Stimulated activated CD8-positive, alpha-beta memory T cell treated with anti-CD3 and anti-CD28 coated beads, Interleukin-2, amount 100 ng/mL, for 1 hour (primary cell): ENCODE measurements at regions not wholly inside any gene's neighbourhood (a gene's known extent, or its start where the extent isn't known, plus 50 kb on each side); places are given as distances from the start of the nearest gene placed in this dataset.
"Not testable (repeated sequence)": the region's sequence is repeated elsewhere in the genome, so short reads cannot be mapped to it uniquely, and the experiment has no call there.

Experiments
- DNase-seq, 2 donors: peaks; one replicate each; pipeline ENCODE4 v3.0.0-alpha.2; 2020; ENCODE audit warnings: low read depth in 2 of 2

GRCh38 chr14:39581474-39581873, 149.2 kb upstream of the FBXO33 start:
- no peak for DNase-seq

GRCh38 chr14:39580696-39581095, 148.5 kb upstream of the FBXO33 start:
- DNase-seq, result no peak

GRCh38 chr14:39576736-39577135, 144.5 kb upstream of the FBXO33 start:
- DNase-seq, result no peak

- no peak for DNase-seq
Observed at GRCh38 chr14:39576258-39576657, 144.0 kb upstream of the FBXO33 start.

- DNase-seq, result no peak
Observed at GRCh38 chr14:39568809-39569538, 136.7 kb upstream of the FBXO33 start.

GRCh38 chr14:39566795-39567194, 134.6 kb upstream of the FBXO33 start:
- DNase-seq, result no peak

GRCh38 chr14:39563361-39563760, 131.1 kb upstream of the FBXO33 start:
- no peak for DNase-seq

- DNase-seq, result no peak
Observed at GRCh38 chr14:39562175-39562574, 129.9 kb upstream of the FBXO33 start.

GRCh38 chr14:39558525-39558924, 126.3 kb upstream of the FBXO33 start:
- no peak for DNase-seq

GRCh38 chr14:39555749-39556148, 123.5 kb upstream of the FBXO33 start:
- DNase-seq, result no peak

GRCh38 chr14:39554576-39554975, 122.3 kb upstream of the FBXO33 start:
- no peak for DNase-seq

- no peak for DNase-seq
Observed at GRCh38 chr14:39548358-39548757, 116.1 kb upstream of the FBXO33 start.

GRCh38 chr14:39547845-39548244, 115.6 kb upstream of the FBXO33 start:
- no peak for DNase-seq

- no peak for DNase-seq
Observed at GRCh38 chr14:39505812-39506211, 73.6 kb upstream of the FBXO33 start.

- DNase-seq, result no peak
Observed at GRCh38 chr14:39500253-39500652, 68.0 kb upstream of the FBXO33 start.

GRCh38 chr14:39499514-39499913, 67.3 kb upstream of the FBXO33 start:
- DNase-seq, result no peak

- not testable (repeated sequence) for DNase-seq
Observed at GRCh38 chr14:39497677-39498076, 65.4 kb upstream of the FBXO33 start.

GRCh38 chr14:39492267-39492666, 60.0 kb upstream of the FBXO33 start:
- DNase-seq, result no peak

GRCh38 chr14:39491134-39491571, 58.9 kb upstream of the FBXO33 start:
- no peak for DNase-seq

- DNase-seq, result no peak
Observed at GRCh38 chr14:39488600-39488999, 56.4 kb upstream of the FBXO33 start.

- no peak for DNase-seq
Observed at GRCh38 chr14:39483682-39484081, 51.4 kb upstream of the FBXO33 start.
